Sigmoid colon (tissue), 6 donors: ENCODE measurements at regions not wholly inside any gene's neighbourhood (a gene's known extent, or its start where the extent isn't known, plus 50 kb on each side); places are given as distances from the start of the nearest gene placed in this dataset.
"Not testable (repeated sequence)": the region's sequence is repeated elsewhere in the genome, so short reads cannot be mapped to it uniquely, and the experiment has no call there.

ENCODE experiments used
- DNase-seq: peaks from one replicate; pipeline ENCODE4 v3.0.0-alpha.2; 2019
- H3K27ac ChIP-seq, 4 donors: fragments of 200-600 bp; sonication (generic); one replicate each; pipeline ENCODE4 v1.5.1; 2016 to 2019; ENCODE audit warnings: mild to moderate bottlenecking in 1 of 4
- H3K27me3 ChIP-seq, 3 donors: fragments of 200-600 bp; sonication (generic); one replicate each; pipeline ENCODE4 v1.5.1; 2019; ENCODE audit warnings: mild to moderate bottlenecking in 1 of 3
- H3K36me3 ChIP-seq, 4 donors: fragments of 200-600 bp; sonication (generic); one replicate each; pipeline ENCODE4 v1.5.1; 2016 to 2019
- H3K4me1 ChIP-seq, 4 donors: fragments of 200-600 bp; sonication (generic); one replicate each; pipeline ENCODE4 v1.5.1; 2017 to 2019
- H3K4me3 ChIP-seq, 4 donors: fragments of 200-600 bp; sonication (generic); one replicate each; pipeline ENCODE4 v1.5.1; 2017 to 2019; ENCODE audit warnings: mild to moderate bottlenecking in 2 of 4, moderate library complexity in 1 of 4
- H3K9me3 ChIP-seq, 4 donors: fragments of 200-600 bp in 3 of 4; sonication (generic) in 3 of 4; one replicate each; pipeline versions ENCODE4 v1.5.1 to v1.6.1; 2013 to 2019
- WGBS, 2 donors: extraction: QIAGEN DNeasy Blood & Tissue Kit; methylation state at CpG; one replicate each; pipeline ENCODE4 v1.1.7; 2013; 5-methylcytosine and 5-hydroxymethylcytosine counted together
- intact Hi-C: fragments of 100-400 bp; cut with DNase I; formaldehyde crosslinking; loops from one replicate; pipeline ENCODE4 v1.15.1; 2023
- TF ChIP-seq, protein P1 (sequence below), 4 experiments: fragments of 450-650 bp in 3 of 4; fragments of 200-600 bp in 1 of 4; IDR thresholded peaks; one replicate each; pipeline ENCODE4 v1.5.1; 2016 to 2019; ENCODE audit warnings: antibody characterized with exemption in 4 of 4, mild to moderate bottlenecking in 3 of 4, moderate library complexity in 2 of 4
- donor health status: healthy with polysubstance abuse.
- donor health status: healthy.

DNA sequence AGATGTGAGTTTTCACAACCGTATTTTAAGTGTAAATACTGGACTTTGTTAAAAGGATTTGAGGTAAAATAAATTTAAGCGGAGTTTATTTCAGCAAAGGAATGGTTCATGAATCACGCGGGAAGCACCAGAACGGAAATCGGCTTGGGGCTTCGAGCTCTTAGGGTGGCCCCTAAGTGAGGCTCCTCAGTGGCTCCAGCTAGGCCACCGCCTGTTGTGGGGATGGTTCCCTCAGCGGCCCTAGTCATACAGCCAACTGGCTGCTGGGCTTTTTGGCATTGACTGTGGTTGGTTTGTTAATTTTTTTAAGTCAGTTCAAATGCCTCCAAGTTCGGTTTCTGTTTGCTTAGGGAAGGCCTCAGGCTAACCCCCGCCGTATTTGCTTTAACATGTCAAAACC, 198.0 kb downstream of the LMLN start:
- 58 to 62% methylated on average over 8 of the region's 12 CpGs for WGBS, 2 donors
- DNase-seq, H3K27ac ChIP-seq, H3K36me3 ChIP-seq, H3K4me1 ChIP-seq, H3K27me3 ChIP-seq, H3K9me3 ChIP-seq, intact Hi-C loops, H3K4me3 ChIP-seq: not testable (repeated sequence)

DNA sequence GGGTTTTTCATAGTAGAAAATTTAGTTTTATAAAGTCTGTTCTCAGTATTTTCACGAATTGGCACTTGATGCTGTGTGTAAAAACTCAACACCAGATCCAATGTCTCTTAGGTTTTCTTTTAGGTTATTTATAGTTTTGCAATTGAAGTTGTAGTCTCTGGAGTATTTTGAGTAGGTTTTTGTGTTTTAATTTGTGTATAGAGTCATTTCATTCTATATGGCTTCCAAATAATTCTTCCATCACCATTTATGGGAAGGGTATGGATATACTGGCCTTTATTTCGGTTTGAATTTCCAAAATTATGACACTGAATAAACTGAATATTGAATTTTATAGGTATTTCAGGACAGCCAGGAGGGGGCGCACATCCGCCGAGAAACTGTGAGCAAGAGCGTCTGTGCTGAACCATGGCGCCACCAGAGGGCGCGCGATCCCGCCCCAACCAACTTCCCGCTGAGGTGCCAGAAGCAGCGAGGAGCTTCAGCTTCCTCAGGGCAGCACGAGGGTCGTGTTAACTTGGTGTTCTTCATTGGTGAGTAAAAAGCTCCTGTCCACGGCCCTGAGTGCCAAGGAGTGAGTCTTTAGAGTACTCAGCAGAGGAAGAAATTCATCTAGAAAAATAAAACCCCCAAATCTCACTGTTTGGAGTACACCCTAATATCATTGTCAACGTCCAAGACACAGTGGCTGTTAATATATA, 207.5 kb downstream of the LMLN start:
- H3K4me3 ChIP-seq, H3K27ac ChIP-seq, H3K9me3 ChIP-seq, H3K36me3 ChIP-seq, H3K4me1 ChIP-seq, H3K27me3 ChIP-seq, intact Hi-C loops: not testable (repeated sequence)
- DNase-seq = peak; percentile 71
- TF ChIP-seq, protein P1, sequence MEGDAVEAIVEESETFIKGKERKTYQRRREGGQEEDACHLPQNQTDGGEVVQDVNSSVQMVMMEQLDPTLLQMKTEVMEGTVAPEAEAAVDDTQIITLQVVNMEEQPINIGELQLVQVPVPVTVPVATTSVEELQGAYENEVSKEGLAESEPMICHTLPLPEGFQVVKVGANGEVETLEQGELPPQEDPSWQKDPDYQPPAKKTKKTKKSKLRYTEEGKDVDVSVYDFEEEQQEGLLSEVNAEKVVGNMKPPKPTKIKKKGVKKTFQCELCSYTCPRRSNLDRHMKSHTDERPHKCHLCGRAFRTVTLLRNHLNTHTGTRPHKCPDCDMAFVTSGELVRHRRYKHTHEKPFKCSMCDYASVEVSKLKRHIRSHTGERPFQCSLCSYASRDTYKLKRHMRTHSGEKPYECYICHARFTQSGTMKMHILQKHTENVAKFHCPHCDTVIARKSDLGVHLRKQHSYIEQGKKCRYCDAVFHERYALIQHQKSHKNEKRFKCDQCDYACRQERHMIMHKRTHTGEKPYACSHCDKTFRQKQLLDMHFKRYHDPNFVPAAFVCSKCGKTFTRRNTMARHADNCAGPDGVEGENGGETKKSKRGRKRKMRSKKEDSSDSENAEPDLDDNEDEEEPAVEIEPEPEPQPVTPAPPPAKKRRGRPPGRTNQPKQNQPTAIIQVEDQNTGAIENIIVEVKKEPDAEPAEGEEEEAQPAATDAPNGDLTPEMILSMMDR (IDR thresholded peaks at IDR 0.05) = peak; percentile 19 to 76 (median 43)
- WGBS, 2 donors = 3 to 5% methylated on average over 13 of the region's 17 CpGs

DNA sequence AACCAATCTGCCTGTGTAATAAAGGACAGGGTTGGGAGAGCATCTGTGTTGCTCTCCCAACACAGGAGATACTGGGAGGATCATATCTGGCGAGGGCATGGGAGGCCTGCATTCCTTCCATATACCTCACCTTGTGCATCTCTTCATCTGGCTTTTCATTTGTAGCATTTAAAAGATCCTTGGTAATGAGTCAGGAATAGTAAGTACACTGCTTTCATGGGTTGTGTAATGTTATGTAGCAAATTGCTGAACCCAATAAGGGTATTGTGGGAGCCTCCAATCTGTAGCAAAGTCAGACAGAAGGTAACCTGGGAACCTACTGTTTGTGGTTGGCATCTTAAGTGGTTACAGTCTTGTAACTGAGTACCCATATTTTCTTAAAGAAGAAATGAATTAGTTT, 210.8 kb downstream of the LMLN start:
- H3K27me3 ChIP-seq, H3K9me3 ChIP-seq, H3K27ac ChIP-seq, H3K36me3 ChIP-seq, H3K4me3 ChIP-seq, H3K4me1 ChIP-seq, DNase-seq, intact Hi-C loops: not testable (repeated sequence)
- 90% methylated on average over 1 of the region's 1 CpG; no CpG with 5 or more reads in 1 of the 2 donors for WGBS, 2 donors

DNA sequence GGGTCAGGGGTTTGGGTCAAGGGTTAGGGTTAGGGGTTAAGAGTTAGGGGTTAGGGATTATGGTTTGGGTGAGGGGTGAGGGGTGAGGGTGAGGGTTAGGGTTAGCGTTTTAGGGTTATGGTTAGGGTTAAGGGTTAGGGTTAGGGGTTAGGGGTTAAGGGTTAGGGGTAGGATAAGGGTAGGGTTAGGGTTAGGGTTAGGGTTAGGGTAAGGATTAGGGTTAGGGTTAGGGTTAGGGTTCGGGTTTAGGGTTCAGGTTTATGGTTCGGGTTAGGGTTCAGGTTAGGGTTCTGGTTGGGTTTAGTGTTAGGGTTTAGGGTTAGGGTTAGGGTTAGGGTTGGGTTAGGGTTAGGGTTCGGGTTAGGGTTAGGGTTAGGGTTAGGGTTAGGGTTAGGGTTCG, 213.1 kb downstream of the LMLN start:
- WGBS, 2 donors = 91 to 94% methylated on average over 5 of the region's 5 CpGs
- H3K9me3 ChIP-seq, H3K4me3 ChIP-seq, intact Hi-C loops, H3K4me1 ChIP-seq, H3K36me3 ChIP-seq, H3K27ac ChIP-seq, H3K27me3 ChIP-seq, DNase-seq: not testable (repeated sequence)

DNA sequence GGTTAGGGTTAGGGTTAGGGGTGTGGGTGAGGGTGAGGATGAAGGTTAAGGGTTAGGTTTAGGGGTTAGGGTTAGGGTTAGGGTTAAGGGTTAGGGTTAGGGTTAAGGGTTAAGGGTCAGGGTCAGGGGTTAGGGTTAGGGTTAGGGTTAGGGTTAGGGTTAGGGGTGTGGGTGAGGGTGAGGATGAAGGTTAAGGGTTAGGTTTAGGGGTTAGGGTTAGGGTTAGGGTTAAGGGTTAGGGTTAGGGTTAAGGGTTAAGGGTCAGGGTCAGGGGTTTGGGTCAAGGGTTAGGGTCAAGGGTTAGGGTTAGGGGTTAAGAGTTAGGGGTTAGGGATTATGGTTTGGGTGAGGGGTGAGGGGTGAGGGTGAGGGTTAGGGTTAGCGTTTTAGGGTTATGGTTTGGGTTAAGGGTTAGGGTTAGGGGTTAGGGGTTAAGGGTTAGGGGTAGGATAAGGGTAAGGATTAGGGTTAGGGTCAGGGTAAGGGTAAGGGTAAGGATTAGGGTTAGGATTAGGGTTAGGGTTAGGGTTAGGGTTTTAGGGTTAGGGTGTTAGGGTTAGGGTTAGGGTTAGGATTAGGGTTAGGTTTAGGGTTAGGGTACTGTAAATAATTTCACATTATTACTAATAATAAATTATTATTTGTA, 214.0 kb downstream of the LMLN start:
- H3K4me1 ChIP-seq, intact Hi-C loops: not testable (repeated sequence)
- 69 to 92% methylated on average over 1 of the region's 1 CpG for WGBS, 2 donors

More for the DNA sequence above, 214.0 kb downstream of the LMLN start:
- not testable (repeated sequence) for H3K27me3 ChIP-seq, H3K27ac ChIP-seq, DNase-seq, H3K4me3 ChIP-seq, H3K36me3 ChIP-seq, H3K9me3 ChIP-seq
